ENCODE measurements at regions not wholly inside any gene's neighbourhood (a gene's known extent, or its start where the extent isn't known, plus 50 kb on each side); places are given as distances from the start of the nearest gene placed in this dataset.

DNA sequence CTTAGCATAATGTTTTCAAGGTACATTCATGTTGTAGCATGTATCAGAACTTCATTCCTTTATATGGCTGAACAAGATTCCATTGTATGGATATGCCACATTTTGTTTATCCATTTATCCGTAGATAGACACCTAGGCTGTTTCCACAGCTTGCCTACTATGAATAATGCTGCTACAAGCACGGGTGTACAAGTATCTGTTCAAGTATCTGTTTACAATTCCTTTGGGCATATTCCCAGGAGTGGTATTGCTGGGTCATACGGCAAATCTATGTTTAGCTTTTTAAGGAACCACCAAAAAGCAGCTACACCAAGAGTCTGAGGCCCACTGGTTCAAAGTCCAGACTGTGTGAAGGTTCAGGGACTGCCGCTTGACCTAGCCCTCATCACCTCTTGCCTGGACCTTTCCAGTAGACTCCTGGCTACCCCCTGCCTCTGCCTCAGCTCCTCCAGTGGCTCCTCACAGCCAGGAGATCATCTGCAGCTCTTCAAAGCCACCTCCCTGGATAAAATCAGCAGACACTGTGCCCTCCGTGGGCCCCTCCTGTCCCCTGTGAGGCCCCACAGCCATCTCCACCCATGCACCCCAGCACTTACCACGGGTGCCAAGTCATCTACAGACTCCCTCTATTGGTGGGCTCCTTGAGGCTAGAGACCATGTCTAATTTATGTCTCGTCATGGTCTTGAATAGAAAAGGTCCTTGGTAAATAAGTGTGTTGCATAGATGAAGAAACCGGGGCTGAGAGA lies 160.3 kb downstream of the MN1 start:
- Histone ChIP-seq H3K36me3 (no peaks in the 10 kb centered on the region), H3K4me3 (no peak overlapping the region), H3K27ac (no peak overlapping the region), H3K27me3 (no peaks in the 10 kb centered on the region), H3K9me3 (no peaks in the 10 kb centered on the region), H3K4me1 (no peaks in the 10 kb centered on the region)
- DNase-seq = no peak
- TF ChIP-seq, protein P1, sequence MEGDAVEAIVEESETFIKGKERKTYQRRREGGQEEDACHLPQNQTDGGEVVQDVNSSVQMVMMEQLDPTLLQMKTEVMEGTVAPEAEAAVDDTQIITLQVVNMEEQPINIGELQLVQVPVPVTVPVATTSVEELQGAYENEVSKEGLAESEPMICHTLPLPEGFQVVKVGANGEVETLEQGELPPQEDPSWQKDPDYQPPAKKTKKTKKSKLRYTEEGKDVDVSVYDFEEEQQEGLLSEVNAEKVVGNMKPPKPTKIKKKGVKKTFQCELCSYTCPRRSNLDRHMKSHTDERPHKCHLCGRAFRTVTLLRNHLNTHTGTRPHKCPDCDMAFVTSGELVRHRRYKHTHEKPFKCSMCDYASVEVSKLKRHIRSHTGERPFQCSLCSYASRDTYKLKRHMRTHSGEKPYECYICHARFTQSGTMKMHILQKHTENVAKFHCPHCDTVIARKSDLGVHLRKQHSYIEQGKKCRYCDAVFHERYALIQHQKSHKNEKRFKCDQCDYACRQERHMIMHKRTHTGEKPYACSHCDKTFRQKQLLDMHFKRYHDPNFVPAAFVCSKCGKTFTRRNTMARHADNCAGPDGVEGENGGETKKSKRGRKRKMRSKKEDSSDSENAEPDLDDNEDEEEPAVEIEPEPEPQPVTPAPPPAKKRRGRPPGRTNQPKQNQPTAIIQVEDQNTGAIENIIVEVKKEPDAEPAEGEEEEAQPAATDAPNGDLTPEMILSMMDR (IDR thresholded peaks at IDR 0.05) = no peak
- TF ChIP-seq POLR2A (IDR thresholded peaks at IDR 0.05) = no peak

DNA sequence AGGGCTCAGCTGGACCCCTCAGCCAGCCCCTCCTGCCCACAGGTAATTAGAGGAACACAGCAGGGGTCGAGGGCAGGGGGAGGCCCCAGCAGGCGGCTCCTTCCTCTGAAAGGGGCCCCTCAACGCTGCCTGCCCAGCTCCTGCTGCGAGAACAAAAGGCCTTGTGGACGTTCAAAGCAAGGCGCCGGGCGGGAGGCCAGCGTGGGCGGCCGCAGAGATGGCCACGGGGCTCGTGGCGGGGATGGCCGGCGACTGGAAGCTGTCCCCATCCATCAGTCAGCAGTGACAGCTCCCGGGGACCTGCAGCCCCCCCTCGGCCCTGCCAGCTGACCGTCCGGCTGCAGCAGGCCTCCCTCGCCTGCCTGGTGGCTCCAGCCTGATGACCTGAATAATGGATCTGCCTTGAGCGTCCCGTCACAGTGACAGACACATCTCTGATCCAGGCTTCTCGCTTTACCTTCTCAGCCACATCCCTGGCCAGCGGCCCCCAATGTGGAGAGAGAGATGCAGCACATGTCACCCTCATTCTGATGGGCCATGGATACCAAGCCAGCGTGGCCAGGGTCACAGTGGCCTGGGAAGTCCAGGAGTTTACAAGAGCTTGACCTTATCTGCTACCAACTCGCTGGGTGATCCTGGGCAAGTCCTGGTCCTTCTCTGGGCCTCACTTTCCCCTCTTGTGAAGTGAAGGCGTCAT lies 159.3 kb downstream of the MN1 start:
- no peaks in the 10 kb centered on the region for H3K36me3 ChIP-seq
- TF ChIP-seq, protein P1 (IDR thresholded peaks at IDR 0.05) = no peak
- no peak for TF ChIP-seq POLR2A (IDR thresholded peaks at IDR 0.05)
- no peaks in the 10 kb centered on the region for H3K27me3 ChIP-seq
- H3K4me1 ChIP-seq = no peaks in the 10 kb centered on the region
- H3K27ac ChIP-seq = no peak overlapping the region
- no peak overlapping the region for H3K4me3 ChIP-seq
- DNase-seq = no peak
- H3K9me3 ChIP-seq = no peaks in the 10 kb centered on the region

DNA sequence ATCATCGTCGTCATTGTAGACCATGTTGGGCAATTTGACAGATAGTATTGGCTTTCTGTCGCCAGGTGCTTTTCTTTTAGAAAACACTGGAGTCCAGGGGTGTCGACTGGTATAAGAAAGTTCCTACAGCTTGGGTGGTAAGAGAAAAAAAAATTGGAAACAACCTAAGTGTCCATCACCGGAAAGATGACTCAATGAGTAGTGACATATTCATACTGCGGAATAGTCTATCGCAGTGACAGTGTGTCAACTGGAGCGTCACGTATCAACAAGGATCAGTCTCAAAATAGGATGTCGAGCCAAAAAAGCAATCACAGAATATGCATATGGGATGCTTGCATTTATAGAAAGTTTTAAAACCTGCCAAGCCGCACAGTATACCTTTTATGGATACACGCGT lies 157.6 kb downstream of the MN1 start:
- H3K9me3 ChIP-seq = no peaks in the 10 kb centered on the region
- TF ChIP-seq, protein P1 (IDR thresholded peaks at IDR 0.05) = no peak
- TF ChIP-seq POLR2A (IDR thresholded peaks at IDR 0.05) = no peak
- H3K36me3 ChIP-seq = no peaks in the 10 kb centered on the region
- no peaks in the 10 kb centered on the region for H3K4me1 ChIP-seq
- DNase-seq = no peak
- H3K27ac ChIP-seq = no peak overlapping the region
- no peak overlapping the region for H3K4me3 ChIP-seq
- no peaks in the 10 kb centered on the region for H3K27me3 ChIP-seq

DNA sequence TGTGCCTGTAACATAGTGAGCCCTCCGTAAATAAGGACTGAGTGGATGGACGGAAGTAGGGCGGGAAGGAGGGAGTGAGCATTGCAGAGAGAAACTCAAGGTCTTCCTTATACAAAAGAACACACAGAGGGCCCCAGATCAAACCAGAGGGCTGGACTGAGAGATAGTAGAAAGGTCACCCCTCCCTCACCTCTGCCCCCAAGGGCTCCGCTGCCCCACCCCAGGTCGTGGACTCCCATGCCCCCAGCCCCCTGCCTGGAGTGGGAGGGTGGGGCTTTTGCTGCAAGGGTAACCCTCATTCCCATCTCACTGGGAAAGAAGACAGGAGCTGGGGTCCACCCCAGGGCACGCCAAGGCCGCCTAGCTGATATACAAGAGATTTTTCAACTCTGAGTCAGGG lies 157.0 kb downstream of the MN1 start:
- Histone ChIP-seq H3K27me3 (no peaks in the 10 kb centered on the region), H3K4me3 (no peak overlapping the region), H3K36me3 (no peaks in the 10 kb centered on the region), H3K27ac (no peak overlapping the region), H3K4me1 (no peaks in the 10 kb centered on the region), H3K9me3 (no peaks in the 10 kb centered on the region)
- DNase-seq = no peak
- TF ChIP-seq POLR2A (IDR thresholded peaks at IDR 0.05) = no peak

DNA sequence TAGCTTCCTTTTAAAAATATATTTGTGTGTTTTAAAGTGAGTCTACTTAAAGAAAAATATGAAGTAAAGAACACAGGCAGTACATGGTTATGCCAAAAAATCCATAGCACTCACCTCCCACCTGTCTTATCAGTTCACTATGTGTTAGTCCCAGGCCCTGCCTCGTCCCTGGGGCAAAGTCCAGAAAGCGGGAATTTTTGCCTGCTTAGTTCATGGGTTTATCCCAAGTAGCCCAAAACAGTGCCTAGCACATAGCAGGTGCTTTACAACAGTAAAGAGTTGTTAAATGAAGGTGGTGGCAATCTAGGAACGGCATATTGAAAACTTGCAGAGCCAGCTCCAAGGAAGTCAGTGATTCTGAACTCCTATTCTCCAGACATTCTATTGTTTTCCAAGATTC lies 154.0 kb downstream of the MN1 start:
- Histone ChIP-seq H3K4me1 (no peaks in the 10 kb centered on the region), H3K27ac (no peak overlapping the region), H3K4me3 (no peak overlapping the region), H3K9me3 (no peaks in the 10 kb centered on the region), H3K36me3 (no peaks in the 10 kb centered on the region), H3K27me3 (no peaks in the 10 kb centered on the region)
- TF ChIP-seq, protein P1 (IDR thresholded peaks at IDR 0.05) = no peak
- TF ChIP-seq POLR2A (IDR thresholded peaks at IDR 0.05) = no peak
- no peak for DNase-seq

DNA sequence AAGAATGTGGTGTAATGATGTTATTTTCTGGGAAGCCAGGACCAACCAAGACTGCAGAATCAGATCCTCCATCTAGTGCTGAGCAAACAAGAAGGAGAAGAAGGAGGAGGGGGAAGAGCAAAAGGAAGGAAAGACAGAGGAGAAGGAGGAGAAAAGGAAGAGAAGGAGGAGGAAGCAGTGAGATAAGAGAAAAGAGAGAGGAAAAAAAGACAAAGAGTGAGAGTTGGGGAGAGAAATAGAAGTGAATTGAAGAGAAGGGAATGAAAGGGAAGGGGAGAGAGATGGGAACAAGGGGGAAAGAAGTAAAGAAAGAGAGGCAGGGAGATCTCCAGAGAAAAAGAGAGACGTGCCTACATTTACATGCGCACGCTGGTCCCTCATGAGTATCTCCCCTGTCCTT lies 153.5 kb downstream of the MN1 start:
- no peak for DNase-seq
- Histone ChIP-seq H3K4me1 (no peaks in the 10 kb centered on the region), H3K36me3 (no peaks in the 10 kb centered on the region), H3K27ac (no peak overlapping the region), H3K27me3 (no peaks in the 10 kb centered on the region), H3K9me3 (no peaks in the 10 kb centered on the region), H3K4me3 (no peak overlapping the region)
- no peak for TF ChIP-seq POLR2A (IDR thresholded peaks at IDR 0.05)
- TF ChIP-seq, protein P1 (IDR thresholded peaks at IDR 0.05) = no peak

Data from Peyer's patch (tissue), 4 donors.